ENCODE measurements at regions not wholly inside any gene's neighbourhood (a gene's known extent, or its start where the extent isn't known, plus 50 kb on each side); places are given as distances from the start of the nearest gene placed in this dataset.

GRCh38 chr3:117625174-117625573, 915.6 kb downstream of the TUSC7 start:
- no peak for TF ChIP-seq SIN3A (IDR thresholded peaks at IDR 0.05; ENCODE audit: borderline replicate concordance, insufficient read depth, low read length)
- TF ChIP-seq POLR2AphosphoS5 (IDR thresholded peaks at IDR 0.05; ENCODE audit: low read depth, low read length), result no peak
- no peak for TF ChIP-seq REST (IDR thresholded peaks at IDR 0.05; ENCODE audit: insufficient read depth in 1 of 2, low read depth in 2 of 2, low read length in 2 of 2)

Measured in PFSK-1 (cell line).